Peyer's patch (tissue), 4 donors: ENCODE measurements at regions not wholly inside any gene's neighbourhood (a gene's known extent, or its start where the extent isn't known, plus 50 kb on each side); places are given as distances from the start of the nearest gene placed in this dataset.

Source experiments
- CTCF ChIP-seq, 6 experiments: fragments of 450-650 bp in 4 of 6; fragments of 200-600 bp in 2 of 6; sonication (generic) in 1 of 6; IDR thresholded peaks; one replicate each; pipeline ENCODE4 v1.5.1; 2017 to 2019; ENCODE audit warnings: antibody characterized with exemption in 6 of 6, mild to moderate bottlenecking in 3 of 6, moderate library complexity in 1 of 6
- POLR2A ChIP-seq, 2 donors: fragments of 450-650 bp; IDR thresholded peaks; one replicate each; pipeline ENCODE4 v1.5.1; 2017; ENCODE audit warnings: antibody characterized with exemption in 2 of 2, mild to moderate bottlenecking in 2 of 2, moderate library complexity in 2 of 2

- TF ChIP-seq POLR2A (IDR thresholded peaks at IDR 0.05) (no peak), CTCF (IDR thresholded peaks at IDR 0.05) (no peak)
Observed at GRCh38 chr19:31510635-31511034, 161.4 kb upstream of the TSHZ3 start.
